IMR-90 (cell line): ENCODE measurements at regions not wholly inside any gene's neighbourhood (a gene's known extent, or its start where the extent isn't known, plus 50 kb on each side); places are given as distances from the start of the nearest gene placed in this dataset.

Experiments used
- ATAC-seq: fragments of 200-7000 bp; cut with Tn5 transposase; 2 replicates; pipeline ENCODE4 v1.9.1; 2020; ENCODE audit warnings: low read depth, mild to moderate bottlenecking, moderate library complexity
- BruUV-seq: library from RNA; stranded (reverse); fragments of 400-500 nt; replicated peaks from 2 replicates; lab custom pipeline; 2021; lab: Mats Ljungman, UMichigan
- CTCF ChIA-PET: fragments of 300-600 bp; formaldehyde crosslinking; extraction: SDS; loops from one replicate; lab custom pipeline; 2021; ENCODE audit warnings: antibody characterized with exemption; lab: Yijun Ruan, JAX
- POLR2A ChIA-PET: fragments of 300-600 bp; sonication (Branson Sonifier 250); formaldehyde crosslinking; loops from one replicate; lab custom pipeline; 2022; ENCODE audit warnings: antibody characterized with exemption; ENCODE audit not compliant: unreplicated experiment; lab: Charles Lee
- DNase-seq: peaks from one replicate; pipeline ENCODE4 v3.0.0; 2013
- H2AFZ ChIP-seq: replicated peaks from 2 replicates; pipeline ENCODE3; 2013; ENCODE audit warnings: low read length, mild to moderate bottlenecking; ENCODE audit not compliant: poor library complexity
- H2AK5ac ChIP-seq: 2 replicates; pipeline ENCODE4 v1.6.1; 2013; ENCODE audit warnings: low read depth, low read length, inconsistent platforms
- H2AK9ac ChIP-seq: replicated peaks from 2 replicates; pipeline ENCODE3; 2013; ENCODE audit warnings: mild to moderate bottlenecking, low read depth, low read length, moderate library complexity; ENCODE audit not compliant: poor library complexity
- H2BK120ac ChIP-seq: 2 replicates; pipeline ENCODE4 v1.6.1; 2013; ENCODE audit warnings: low read depth, low read length, inconsistent platforms
- H2BK15ac ChIP-seq: 3 replicates; pipeline ENCODE4 v1.6.1; 2013; ENCODE audit warnings: low read depth, low read length, inconsistent platforms
- H2BK20ac ChIP-seq: 2 replicates; pipeline ENCODE4 v1.6.1; 2013; ENCODE audit warnings: low read depth, mild to moderate bottlenecking, inconsistent platforms, low read length, moderate library complexity
- H2BK5ac ChIP-seq: 2 replicates; pipeline ENCODE4 v1.6.1; 2013; ENCODE audit warnings: mild to moderate bottlenecking, low read depth, low read length, inconsistent platforms; ENCODE audit not compliant: poor library complexity, severe bottlenecking
- H3K14ac ChIP-seq: replicated peaks from 2 replicates; pipeline ENCODE4 v1.6.1; 2013; ENCODE audit warnings: low read depth, low read length, inconsistent platforms
- H3K18ac ChIP-seq: 2 replicates; pipeline ENCODE4 v1.6.1; 2013; ENCODE audit warnings: low read depth, low read length, control low read depth
- H3K23ac ChIP-seq: 2 replicates; pipeline ENCODE4 v1.6.1; 2013; ENCODE audit warnings: low read depth, low read length, inconsistent platforms
- H3K27ac ChIP-seq: 2 replicates; pipeline ENCODE4 v1.5.1; 2013; ENCODE audit warnings: mild to moderate bottlenecking, control low read depth, low read length; ENCODE audit not compliant: insufficient read depth
- H3K27me3 ChIP-seq: 2 replicates; pipeline ENCODE4 v1.6.1; 2013; ENCODE audit warnings: low read length; ENCODE audit not compliant: control insufficient read depth, insufficient read depth
- H3K36me3 ChIP-seq: 2 replicates; pipeline ENCODE4 v1.6.1; 2013; ENCODE audit warnings: low read length, mixed read lengths; ENCODE audit not compliant: control insufficient read depth, insufficient read depth
- H3K4ac ChIP-seq: 2 replicates; pipeline ENCODE4 v1.6.1; 2013; ENCODE audit warnings: low read depth, low read length, inconsistent platforms
- H3K4me1 ChIP-seq: 2 replicates; pipeline ENCODE4 v1.6.1; 2013; ENCODE audit warnings: low read length, mixed read lengths; ENCODE audit not compliant: control insufficient read depth, insufficient read depth
- H3K4me2 ChIP-seq: 2 replicates; pipeline ENCODE4 v1.6.1; 2013; ENCODE audit warnings: low read depth, mild to moderate bottlenecking, control low read depth, low read length, moderate library complexity
- H3K4me3 ChIP-seq: 2 replicates; pipeline ENCODE4 v1.5.1; 2013; ENCODE audit warnings: low read depth, mild to moderate bottlenecking, control low read depth, low read length, moderate library complexity; ENCODE audit not compliant: insufficient read depth
- H3K56ac ChIP-seq: 2 replicates; pipeline ENCODE4 v1.6.1; 2013; ENCODE audit warnings: low read length, inconsistent platforms; ENCODE audit not compliant: insufficient read depth; ENCODE audit errors: extremely low read depth
- H3K79me1 ChIP-seq, 2 experiments: 2 replicates each; pipeline ENCODE4 v1.6.1; 2013; ENCODE audit warnings: low read length in 2 of 2, inconsistent platforms in 1 of 2, low read depth in 1 of 2
- H3K9ac ChIP-seq: 2 replicates; pipeline ENCODE4 v1.6.1; 2013; ENCODE audit warnings: low read depth, low read length, control low read depth
- H3K9me1 ChIP-seq: 2 replicates; pipeline ENCODE4 v1.6.1; 2013; ENCODE audit warnings: low read length, inconsistent platforms; ENCODE audit not compliant: insufficient read depth
- H3K9me3 ChIP-seq: 2 replicates; pipeline ENCODE4 v1.6.1; 2013; ENCODE audit warnings: low read length; ENCODE audit not compliant: control insufficient read depth, insufficient read depth
- H4K20me1 ChIP-seq: 2 replicates; pipeline ENCODE4 v1.6.1; 2013; ENCODE audit warnings: low read length, inconsistent platforms; ENCODE audit not compliant: insufficient read depth
- H4K5ac ChIP-seq: 2 replicates; pipeline ENCODE4 v1.6.1; 2013; ENCODE audit warnings: mild to moderate bottlenecking, low read depth, low read length, control low read depth
- H4K8ac ChIP-seq, 2 experiments: 2 replicates each; pipeline ENCODE4 v1.6.1; 2013; ENCODE audit warnings: low read depth in 2 of 2, low read length in 2 of 2, control low read depth in 1 of 2, inconsistent platforms in 1 of 2
- H4K91ac ChIP-seq: 2 replicates; pipeline ENCODE4 v1.6.1; 2013; ENCODE audit warnings: low read depth, low read length, inconsistent platforms; ENCODE audit not compliant: insufficient read depth
- BHLHE40 ChIP-seq: fragments of 150-350 bp; IDR thresholded peaks from 2 replicates; pipeline ENCODE4 v1.6.1; 2016; ENCODE audit warnings: mild to moderate bottlenecking, low read depth, low read length
- MAFK ChIP-seq: IDR thresholded peaks from 2 replicates; pipeline ENCODE4 v1.6.1; 2012; ENCODE audit warnings: low read depth, low read length, improper control_type of control experiment
- RCOR1 ChIP-seq: IDR thresholded peaks from 2 replicates; pipeline ENCODE4 v1.6.1; 2012; ENCODE audit warnings: mild to moderate bottlenecking, low read length, improper control_type of control experiment; ENCODE audit not compliant: insufficient replicate concordance
- USF2 ChIP-seq: fragments of 150-350 bp; IDR thresholded peaks from 2 replicates; pipeline ENCODE4 v1.6.1; 2017; ENCODE audit warnings: mild to moderate bottlenecking, antibody characterized with exemption, low read length, low read depth
- WGBS, 2 experiments: methylation state at CpG; one replicate each; pipeline versions ENCODE4 v1.1.5 to v1.1.7; 2013; ENCODE audit warnings: missing lambda C conversion rate in 2 of 2; ENCODE audit not compliant: insufficient read length in 1 of 2; ENCODE audit errors: extremely low coverage in 2 of 2; 5-methylcytosine and 5-hydroxymethylcytosine counted together
- dilution Hi-C: fragments of 300-500 bp; cut with HindIII; formaldehyde crosslinking; loops from one replicate; pipeline ENCODE4 v1.14.3; 2018; ENCODE audit warnings: low sequenced_read_pairs; ENCODE audit not compliant: unreplicated experiment
- in situ Hi-C: fragments of 300-500 bp; cut with MboI; formaldehyde crosslinking; loops from 3 replicates; pipeline ENCODE4 v1.14.3; 2019; ENCODE audit warnings: low sequenced_read_pairs, inconsistent platforms, mixed read lengths
- intact Hi-C: fragments of 100-400 bp; cut with micrococcal nuclease; formaldehyde crosslinking; loops from 2 replicates; pipeline ENCODE4 v1.10.0; 2022
- TF ChIP-seq, protein P1 (sequence below): conservative IDR thresholded peaks from 2 replicates; pipeline ENCODE4 v1.5.1; 2012; ENCODE audit warnings: mild to moderate bottlenecking, low read depth, low read length, improper control_type of control experiment

- H3K23ac ChIP-seq, result no peak overlapping the region
- no peak overlapping the region for H4K8ac ChIP-seq
- H4K91ac ChIP-seq, result no peak overlapping the region
- H2BK120ac ChIP-seq, result no peak overlapping the region
- no peak overlapping the region for H3K4ac ChIP-seq
- no peak overlapping the region for H4K5ac ChIP-seq
- H3K27ac ChIP-seq, result no peak overlapping the region
- dilution Hi-C loops (no loop called here), in situ Hi-C loops (no loop called here), intact Hi-C loops (no loop called here)
- H3K36me3 ChIP-seq, result no peaks in the 10 kb centered on the region
- no peak overlapping the region for H2BK20ac ChIP-seq
- POLR2A ChIA-PET, result no interaction called here
- no peak overlapping the region for H3K4me2 ChIP-seq
- no peaks in the 10 kb centered on the region for H3K4me1 ChIP-seq
- H3K79me1 ChIP-seq, result no peaks in the 10 kb centered on the region
- H3K9me3 ChIP-seq, result no peaks in the 10 kb centered on the region
- ATAC-seq (no peak), DNase-seq (no peak)
- H2BK15ac ChIP-seq, result no peak overlapping the region
- H2BK5ac ChIP-seq, result no peak overlapping the region
- H3K4me3 ChIP-seq, result no peak overlapping the region
- H3K56ac ChIP-seq, result no peak overlapping the region
- no peaks in the 10 kb centered on the region for H3K9me1 ChIP-seq
- TF ChIP-seq BHLHE40 (no peak), USF2 (no peak), RCOR1 (no peak), MAFK (no peak)
- TF ChIP-seq, protein P1, sequence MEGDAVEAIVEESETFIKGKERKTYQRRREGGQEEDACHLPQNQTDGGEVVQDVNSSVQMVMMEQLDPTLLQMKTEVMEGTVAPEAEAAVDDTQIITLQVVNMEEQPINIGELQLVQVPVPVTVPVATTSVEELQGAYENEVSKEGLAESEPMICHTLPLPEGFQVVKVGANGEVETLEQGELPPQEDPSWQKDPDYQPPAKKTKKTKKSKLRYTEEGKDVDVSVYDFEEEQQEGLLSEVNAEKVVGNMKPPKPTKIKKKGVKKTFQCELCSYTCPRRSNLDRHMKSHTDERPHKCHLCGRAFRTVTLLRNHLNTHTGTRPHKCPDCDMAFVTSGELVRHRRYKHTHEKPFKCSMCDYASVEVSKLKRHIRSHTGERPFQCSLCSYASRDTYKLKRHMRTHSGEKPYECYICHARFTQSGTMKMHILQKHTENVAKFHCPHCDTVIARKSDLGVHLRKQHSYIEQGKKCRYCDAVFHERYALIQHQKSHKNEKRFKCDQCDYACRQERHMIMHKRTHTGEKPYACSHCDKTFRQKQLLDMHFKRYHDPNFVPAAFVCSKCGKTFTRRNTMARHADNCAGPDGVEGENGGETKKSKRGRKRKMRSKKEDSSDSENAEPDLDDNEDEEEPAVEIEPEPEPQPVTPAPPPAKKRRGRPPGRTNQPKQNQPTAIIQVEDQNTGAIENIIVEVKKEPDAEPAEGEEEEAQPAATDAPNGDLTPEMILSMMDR, result no peak
- H3K9ac ChIP-seq, result no peak overlapping the region
- BruUV-seq, result no TSS peak
- H2AK5ac ChIP-seq, result no peak overlapping the region
- H2AK9ac ChIP-seq, result no peak overlapping the region
- H3K14ac ChIP-seq, result no peak overlapping the region
- CTCF ChIA-PET, result interaction anchor here (0.5 kb wide), 1 partner anchor 144 kb away, joined by 3 read pairs; no protein-coding TSS in a partner anchor
- 67% methylated on average over 1 of the region's 3 CpGs; no CpG with 5 or more reads in 1 of the 2 experiments for WGBS, 2 experiments
- H2AFZ ChIP-seq, result no peak overlapping the region
- H4K20me1 ChIP-seq, result no peaks in the 10 kb centered on the region
- no peak overlapping the region for H3K18ac ChIP-seq
- peaks cover 8% of the 10 kb centered on the region for H3K27me3 ChIP-seq
Observed at GRCh38 chr2:176493909-176494308, 224.7 kb downstream of the MTX2 start.
